NCI-H69 (cell line): ENCODE measurements at regions not wholly inside any gene's neighbourhood (a gene's known extent, or its start where the extent isn't known, plus 50 kb on each side); places are given as distances from the start of the nearest gene placed in this dataset.

Experiments
- DNase-seq: peaks from one replicate; lab custom pipeline; 2025; lab: John Stamatoyannopoulos, UW

DNA sequence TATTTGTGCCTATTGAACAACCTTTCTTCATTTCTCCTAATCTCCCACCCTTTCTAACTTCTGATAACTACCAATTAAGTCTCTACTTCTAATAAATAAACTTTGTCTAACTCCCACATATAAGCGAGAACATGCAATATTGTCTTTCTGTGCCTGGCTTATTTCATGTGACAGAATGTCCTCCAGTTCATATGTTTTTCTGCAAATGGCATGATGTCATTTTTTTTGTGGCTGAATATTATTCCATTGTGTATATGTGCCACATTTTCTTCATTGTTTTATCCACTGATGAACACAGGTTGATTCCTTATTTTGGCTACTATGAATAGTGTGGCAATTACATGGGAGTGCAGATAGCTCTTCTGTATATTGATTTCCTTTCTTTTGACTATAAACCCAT, 1041.5 kb upstream of the MANEA start:
- no peak for DNase-seq

DNA sequence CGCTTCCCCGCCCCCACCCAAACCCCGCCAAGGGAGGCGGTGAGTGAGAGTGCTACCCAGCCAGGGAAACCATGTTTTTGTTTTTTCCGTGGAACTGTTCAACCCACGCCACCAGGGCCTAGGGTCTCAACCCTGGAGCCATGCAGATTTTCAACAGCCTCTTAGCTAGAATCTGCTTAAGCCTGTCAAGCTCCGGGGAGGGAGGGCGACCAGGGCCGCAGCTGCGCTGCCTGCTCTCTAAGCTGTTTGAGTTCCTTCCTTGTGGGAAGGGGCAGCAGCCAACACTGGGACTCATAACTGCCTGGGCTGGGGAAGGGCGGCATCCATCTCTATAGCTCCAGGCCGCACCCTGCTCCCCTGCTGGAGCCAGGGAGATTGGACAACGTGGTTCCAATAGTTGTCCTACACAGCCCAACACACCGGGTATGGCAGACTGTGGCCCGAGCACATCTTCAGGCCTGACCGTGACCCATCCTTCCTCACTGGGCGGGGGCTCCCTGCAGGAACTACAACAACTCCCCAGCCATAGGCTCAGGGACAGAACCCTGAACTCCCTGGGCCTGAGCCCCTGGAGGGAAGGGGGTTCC, 1065.7 kb upstream of the MANEA start:
- DNase-seq = no peak

DNA sequence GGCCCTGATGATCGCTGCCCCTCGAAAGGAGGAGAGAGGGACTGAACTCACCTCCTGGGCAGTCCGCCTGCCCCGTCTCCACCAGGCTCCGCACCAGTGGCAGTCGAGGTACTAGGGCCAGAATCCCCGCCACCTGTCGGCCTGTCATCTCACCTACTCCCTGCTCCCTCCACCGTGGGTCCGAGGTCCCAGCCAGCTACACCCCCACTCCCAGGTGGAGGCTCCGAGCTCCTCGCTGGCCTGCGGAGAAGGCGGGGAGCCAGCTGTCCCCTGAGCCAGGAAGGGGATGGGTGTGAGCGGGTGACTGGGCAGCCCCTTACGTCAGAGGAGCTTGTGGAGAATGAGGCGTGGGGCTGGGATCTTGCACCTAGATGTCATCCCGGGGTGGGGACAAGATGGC, 1066.5 kb upstream of the MANEA start:
- no peak for DNase-seq

DNA sequence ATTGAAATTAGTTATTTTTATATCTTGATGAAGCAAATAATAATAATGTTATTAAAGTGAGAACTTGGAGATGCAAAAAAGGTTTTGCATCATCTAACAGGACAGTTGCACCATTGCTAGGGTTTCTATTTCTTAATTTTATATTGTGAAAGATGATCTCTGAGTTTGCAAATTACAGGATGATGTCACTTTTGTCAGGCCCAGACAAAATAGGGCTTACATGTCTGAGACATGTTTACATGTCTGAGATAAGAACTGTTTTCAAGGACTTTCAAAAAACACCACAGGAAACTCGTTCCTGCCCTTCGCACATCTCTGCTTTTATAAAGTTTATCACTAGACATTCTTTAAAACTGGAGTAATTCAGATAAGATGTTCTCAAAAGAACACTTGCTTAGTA, 1075.8 kb upstream of the MANEA start:
- peak; percentile 35 for DNase-seq

DNA sequence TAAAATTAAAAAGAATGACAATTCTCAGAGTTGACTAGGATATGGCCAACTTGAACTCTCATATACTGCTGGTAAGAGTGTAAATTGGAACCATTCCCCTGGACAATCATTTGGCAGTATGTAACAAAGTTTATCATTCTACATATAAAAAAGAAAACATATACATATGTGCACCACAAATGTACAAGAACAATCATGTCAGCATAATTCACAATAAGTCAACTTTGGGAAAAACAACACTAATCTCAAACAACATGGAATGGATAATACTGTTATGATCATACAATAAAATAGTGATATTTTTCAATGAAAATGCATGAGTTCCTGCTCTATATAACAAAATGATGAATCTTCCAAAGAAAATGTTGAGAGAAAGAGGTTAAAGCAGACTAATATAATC, 1078.7 kb upstream of the EPHA7 start:
- no peak for DNase-seq

DNA sequence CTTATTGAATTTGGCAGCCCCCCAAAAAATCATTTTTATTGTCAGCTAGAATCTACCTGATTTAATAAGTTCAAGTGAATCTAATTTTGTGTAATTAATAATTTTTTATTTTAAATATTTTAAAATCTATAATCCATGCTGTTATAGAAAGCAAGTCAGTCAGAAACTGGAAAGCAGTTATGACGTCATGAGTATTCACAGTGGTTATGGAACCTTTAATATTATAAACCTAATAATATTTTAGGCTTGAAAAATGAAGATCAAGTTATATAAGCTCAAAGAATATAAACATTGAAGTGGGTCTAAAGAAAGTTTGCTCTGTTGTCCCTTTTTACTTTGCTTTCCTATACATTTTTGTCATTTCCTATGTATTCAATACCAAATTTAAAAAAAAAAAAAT, 1075.1 kb upstream of the EPHA7 start:
- no peak for DNase-seq

DNA sequence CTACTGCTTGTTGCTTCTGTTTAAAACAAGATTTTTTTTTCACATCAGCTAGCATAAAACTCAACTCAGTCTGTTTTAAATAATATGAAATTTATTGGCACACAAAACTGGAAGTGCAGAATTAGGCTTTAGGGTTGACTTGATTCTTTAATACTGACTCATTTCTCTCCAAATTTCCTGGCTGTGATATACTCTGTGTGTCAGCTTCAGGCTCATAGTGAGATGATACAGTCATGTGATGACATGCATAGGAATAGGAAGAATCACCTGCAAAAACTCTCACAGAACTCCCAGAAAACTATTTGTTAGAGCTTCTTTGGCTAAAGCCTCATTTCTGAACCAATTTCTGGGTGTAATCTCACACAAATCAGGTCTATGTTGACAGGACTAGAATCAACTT, 1068.0 kb upstream of the EPHA7 start:
- no peak for DNase-seq

DNA sequence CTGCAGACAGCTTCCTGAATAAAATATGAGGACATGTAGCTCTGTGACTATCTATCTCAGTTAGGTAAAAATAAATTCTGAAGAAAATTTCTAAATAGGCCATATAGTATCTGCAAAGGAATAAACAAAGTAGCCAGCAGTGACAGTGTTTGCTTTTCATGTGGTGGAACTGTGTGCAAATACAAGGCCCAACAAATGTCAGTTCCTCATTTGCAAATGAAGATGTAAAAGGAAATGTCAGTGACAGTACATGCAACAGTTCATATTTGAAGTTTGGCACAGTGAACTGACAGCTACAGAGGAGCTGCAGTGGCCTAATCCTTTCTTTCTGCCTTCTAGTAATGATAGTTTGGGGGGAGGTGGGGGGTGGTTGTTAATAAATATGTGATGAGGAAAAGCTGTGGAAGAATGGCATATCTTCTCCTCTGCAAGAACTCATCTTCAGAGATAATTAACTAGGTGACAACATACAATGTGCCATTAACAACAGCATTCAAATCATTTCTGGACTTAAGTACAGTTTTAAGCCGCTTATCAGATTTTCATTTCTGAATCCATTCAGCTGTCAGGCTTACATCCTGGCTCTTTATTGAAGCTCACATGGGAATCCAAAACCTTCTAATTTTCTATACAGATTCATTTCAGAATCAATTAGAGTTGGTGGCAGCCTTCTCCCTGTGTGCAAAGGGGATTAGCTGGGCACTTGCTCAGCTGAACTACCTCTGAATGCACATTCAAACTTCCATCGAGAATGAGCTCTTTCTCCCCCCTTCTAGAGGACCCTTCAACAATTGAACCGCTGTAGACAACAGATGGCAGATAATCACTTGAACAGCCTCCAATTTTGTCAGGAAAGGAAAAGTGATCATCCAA, 1059.0 kb upstream of the EPHA7 start:
- DNase-seq = peak; percentile 98

DNA sequence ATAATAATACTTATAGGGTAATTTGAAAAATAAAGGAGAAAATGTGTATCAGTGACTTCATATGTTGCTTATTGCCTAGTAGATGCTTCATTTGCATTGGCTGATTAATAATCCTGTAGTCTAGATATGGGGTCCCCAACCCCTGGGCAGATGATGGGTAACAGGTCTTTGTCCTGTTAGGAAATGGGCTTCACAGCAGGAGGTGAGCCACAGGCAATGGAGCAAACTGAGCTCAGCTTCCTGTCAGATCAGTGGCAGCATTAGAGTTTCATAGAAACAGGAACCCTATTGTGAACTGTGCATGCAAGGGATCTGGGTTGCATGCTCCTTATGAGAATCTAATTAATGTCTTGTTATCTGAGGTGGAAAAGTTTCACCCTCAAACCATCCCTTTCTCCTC, 1049.5 kb upstream of the EPHA7 start:
- DNase-seq = peak; percentile 64

DNA sequence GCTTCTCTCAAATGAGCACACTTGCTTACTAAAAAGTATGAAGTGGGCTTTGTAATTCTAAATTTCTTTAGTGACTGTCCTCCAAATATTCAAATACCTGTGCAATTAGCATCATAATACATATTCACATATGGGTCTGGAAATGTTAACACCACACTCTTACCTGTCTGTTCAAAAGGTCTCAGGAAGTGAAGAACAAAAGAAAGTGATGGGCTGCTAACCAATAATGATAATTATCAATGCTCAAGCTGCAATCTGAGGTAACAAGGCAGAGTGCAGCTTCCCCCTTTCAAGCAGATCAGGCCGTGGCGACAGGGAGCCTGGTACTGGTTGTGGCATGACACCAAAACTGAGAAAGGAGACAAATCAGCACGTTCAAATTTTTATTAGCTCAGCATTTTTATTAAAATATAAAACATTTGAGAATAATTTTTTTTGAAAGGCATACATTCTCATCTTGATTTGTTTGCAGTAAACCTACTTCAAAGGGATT, 1044.7 kb upstream of the EPHA7 start:
- peak; percentile 45 for DNase-seq

DNA sequence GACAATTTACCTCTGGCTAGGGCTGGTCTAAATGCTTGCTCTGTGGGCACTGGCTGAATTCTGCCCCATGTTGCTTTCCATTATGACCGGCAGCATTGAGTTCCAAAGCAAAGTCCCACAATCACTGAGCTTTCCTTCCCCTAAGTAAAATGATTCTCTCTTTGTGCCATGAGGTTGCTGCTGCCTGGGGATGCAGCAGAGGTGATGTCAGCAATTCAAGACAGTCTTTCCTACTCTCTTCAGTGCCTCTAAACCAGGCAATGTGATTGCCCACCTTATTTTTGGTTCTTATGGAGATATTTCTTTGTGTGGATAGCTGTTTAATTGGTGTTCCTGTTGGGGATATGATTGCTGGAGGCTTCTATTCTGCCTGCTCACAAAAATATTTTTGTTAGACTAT, 1043.9 kb upstream of the EPHA7 start:
- no peak for DNase-seq

DNA sequence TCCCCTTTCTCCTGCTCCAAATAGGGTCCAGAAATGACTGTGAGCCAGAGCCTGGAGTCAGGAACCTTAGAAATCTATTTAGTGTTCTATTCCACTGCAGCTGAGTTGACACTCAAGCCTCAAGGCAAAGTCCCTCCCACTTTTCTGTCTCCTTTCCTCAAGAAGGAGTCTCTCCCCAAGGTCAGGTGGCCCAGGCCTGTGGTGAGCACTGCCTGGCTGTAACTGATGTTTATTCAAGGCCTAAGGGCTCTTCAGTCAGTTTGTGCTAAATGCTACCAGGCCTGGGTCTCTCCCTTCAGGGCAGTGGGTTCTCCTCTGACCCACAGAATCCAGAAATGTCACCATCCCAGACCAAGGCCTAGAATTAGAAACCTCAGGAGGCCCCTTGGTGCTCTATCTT, 1042.9 kb upstream of the EPHA7 start:
- no peak for DNase-seq

DNA sequence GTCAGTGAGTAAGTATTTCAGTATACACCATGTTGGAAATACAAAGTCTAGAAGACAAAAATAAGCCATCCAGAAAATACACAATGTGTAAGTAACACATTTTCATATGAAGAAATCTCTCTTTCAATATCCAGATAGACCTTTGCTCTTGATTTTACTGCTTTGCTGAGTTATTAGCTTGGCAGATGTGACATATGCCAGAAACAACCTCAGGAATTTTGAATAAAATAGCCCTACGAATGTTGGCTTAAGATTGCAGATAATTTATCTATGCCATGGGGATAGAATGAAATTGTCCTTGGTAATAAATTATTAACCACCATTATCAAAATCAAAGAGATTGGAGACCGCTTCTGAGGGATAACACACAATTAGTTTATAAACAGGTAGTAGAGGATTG, 1036.9 kb upstream of the EPHA7 start:
- DNase-seq = no peak

DNA sequence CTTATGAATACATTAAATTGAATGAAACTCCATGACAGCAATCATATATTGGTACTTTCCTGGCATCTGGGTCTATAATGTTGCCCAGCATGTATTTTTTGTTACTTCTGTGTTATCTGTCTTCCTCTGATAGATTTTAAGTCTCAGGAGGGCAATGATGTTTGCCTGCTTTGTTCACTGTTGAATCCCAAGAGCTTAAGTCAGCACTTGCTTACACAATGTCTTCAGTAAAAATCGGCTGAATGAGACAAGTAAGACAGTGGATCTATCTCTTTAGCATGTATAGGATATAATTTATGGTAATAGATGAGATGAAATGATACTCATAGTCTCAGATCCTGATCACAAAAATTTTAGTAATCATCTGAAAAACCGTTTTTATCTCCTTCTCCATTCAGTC, 1034.9 kb upstream of the EPHA7 start:
- DNase-seq = peak; percentile 37

DNA sequence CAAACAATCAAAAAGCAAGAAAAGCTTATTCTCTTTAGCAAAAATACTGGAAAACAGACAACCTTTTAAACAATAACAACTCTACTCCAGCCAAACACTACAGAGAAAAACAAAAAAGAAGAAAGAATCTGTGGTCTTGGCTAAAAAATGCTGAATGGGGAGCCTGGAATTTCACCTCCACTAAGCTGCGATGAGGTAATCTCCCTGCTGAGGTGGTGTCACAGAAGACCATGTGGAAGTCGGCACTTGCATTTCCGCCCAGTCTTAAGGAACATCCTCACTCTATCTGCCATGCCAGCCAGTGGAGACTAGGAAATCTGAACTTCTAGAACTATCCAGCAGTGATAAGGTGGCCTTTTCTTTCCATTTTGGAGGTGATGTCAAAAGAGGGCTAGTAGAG, 1026.8 kb upstream of the EPHA7 start:
- no peak for DNase-seq

DNA sequence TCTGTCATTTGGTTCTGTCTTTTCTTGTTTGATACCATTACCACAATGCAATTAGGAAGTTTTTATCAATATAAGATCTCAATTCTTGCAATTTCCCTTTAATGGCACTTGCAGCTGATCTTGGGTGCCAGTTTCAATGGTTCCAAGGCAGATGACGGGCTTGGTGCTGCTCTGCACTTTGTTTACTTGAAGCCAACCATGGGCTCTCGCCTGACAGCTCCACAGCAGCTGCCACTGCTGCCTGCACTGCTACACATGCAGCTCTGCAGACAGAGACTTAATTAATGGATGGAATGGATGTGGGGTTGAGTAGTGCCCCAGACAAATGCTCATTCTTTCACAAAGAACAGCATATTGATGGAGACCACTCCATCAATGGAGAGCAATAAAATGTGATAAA, 1024.3 kb upstream of the EPHA7 start:
- DNase-seq = no peak

DNA sequence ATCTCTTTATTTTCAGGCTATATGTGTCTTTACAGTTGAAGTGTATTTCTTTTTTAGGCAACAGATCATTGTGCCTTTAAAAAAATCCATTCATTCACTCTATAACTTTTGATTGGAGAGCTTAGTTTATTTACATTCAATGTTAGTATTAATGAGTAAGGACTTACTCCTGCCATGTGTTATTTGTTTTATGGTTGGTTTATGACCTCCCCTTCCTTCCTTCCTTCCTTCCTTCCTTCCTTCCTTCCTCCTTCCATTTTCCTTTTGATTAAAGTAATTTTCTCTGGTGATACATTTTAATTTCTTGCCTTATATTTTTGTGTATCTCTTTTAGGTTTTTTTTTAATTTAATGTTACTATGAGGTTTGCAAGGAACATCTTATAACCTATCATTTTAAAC, 1005.3 kb upstream of the EPHA7 start:
- no peak for DNase-seq

DNA sequence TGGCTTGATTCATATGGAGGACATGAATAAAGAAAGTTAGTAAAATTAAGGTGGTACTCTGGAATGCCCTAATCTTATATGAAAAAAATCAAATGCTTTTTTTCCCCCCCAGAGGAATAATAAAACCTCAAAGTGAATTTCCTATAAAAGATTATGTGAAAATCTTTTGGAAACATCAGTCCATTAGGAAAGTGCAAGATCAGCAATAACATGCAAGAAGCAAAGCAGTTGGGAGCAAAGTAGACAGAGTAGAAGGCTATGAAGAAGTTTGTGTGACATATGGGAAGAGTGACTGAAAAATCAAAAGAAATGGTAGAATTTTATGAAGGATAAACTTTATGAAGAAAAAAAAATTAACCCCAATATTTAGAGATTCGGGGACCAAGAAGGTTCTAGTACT, 998.0 kb upstream of the EPHA7 start:
- no peak for DNase-seq

DNA sequence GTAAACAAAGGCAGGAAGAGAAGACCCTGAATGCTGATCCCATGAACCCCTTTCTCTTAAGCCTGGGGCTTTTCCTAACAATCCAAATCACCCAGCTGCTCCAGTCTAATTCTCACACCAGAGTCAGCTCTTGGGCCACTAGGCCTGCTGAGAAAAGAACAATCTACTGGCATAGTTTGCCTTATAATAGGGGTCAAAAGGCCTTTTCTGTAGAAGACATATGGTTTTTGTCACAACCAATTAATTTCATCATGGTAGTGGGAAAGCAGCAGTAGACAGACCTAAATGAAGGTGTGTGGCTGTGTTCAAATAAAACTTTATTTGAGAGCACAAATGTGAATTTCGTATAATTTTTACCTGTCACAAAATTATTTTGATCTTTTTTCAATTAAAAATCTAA, 994.7 kb upstream of the EPHA7 start:
- peak; percentile 83 for DNase-seq

DNA sequence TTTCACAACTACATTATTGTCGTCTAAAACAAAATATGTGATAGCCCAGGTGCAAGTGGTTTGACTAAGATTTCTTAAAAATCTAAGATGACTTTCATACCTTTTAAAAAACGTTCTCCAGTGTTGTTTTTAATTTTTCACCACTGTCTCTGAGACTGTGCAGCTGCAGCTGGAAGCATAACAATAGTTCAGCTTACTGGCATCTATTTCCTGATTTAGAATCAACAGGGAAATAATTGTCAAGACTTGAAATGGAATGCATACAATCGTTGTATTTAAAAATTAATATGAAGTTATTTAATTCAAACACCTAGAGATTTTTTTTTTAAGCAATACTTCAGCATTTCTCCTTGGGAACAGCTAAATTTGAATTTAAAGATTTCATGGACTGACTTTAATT, 982.0 kb upstream of the EPHA7 start:
- peak; percentile 28 for DNase-seq

DNA sequence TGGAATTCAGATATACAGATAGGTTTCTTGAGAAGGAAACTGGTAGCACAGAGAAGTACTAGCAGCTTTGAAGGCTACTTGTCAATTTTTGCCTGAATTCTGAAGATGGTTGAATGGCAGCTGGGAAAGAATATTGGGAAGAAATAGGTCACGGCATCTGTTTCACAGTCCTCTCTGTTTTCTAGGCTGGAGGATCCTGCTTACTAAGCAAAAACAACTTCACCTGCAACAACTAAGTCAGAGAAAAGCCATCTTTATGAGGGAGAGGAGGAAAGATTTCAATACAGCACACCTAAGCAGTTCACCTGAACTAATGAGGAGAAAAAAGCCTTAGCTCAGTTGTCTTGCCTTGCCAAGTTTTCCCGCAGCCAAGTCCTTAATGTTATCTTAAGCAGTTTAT, 975.5 kb upstream of the EPHA7 start:
- DNase-seq = no peak

DNA sequence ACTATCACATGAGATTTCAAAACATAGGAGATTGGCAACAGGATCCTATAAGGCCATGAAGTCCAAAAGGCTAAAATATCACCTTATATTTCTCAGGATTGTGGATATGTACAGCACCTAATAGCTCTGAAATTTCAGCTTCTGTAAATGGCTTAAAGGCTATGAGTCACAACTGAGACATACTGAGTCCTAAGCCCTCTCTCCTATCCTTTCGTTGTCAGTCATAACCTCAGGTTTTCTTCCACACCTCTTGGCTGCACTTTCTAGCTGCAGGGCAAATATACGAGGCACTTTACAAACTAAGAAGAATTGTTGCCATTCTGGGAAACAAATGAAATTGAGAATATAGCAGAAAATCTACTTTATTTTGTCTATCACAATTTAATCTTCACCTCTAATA, 969.9 kb upstream of the EPHA7 start:
- peak; percentile 32 for DNase-seq

DNA sequence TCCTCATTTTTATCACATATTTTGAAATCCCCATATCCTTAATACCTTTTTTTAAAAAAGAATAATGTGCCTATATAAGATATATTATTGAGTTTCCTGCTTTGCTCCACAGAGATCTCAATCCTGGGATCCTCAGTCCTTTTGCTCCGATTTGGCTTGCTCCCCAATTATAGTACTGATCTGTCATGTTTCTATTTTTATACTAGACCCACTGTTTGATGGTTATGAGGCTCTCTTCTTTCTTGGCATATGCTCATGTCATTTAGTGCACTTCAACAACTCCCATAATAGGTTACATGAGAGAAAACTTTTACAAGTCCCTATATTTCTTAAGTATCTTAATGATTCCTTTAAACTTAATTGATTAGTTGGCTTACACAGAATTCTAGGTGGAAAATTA, 958.5 kb upstream of the EPHA7 start:
- no peak for DNase-seq

DNA sequence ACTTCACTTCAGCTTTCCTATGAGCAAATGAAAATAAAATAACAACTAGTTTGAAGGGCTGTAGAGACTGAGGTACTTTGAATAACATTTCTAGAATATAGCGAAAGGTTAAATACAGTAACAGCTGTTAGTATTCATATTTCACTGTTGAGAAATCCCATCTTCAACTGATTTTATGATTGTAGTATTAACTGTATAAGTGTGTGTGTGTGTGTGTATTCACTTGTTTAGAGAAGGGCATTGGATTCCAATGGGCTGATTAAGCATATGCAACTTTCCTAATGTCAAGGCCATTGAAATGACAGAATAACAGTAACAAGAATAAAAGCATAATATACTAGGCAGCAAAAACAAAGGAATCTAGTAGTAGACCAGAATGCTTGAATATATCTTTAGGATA, 957.5 kb upstream of the EPHA7 start:
- DNase-seq = no peak
